CD4-positive, alpha-beta T cell treated with Interleukin-10 for 1 hour (primary cell): ENCODE measurements at regions not wholly inside any gene's neighbourhood (a gene's known extent, or its start where the extent isn't known, plus 50 kb on each side); places are given as distances from the start of the nearest gene placed in this dataset.
"Not testable (repeated sequence)": the region's sequence is repeated elsewhere in the genome, so short reads cannot be mapped to it uniquely, and the experiment has no call there.

Experiments used
- DNase-seq: peaks from one replicate; pipeline ENCODE4 v3.0.0-alpha.2; 2020

- no peak for DNase-seq
Observed at GRCh38 chr10:78602201-78602932, 466.4 kb upstream of the ZMIZ1 start.

- no peak for DNase-seq
Observed at GRCh38 chr10:78604286-78604685, 464.5 kb upstream of the ZMIZ1 start.

- no peak for DNase-seq
Observed at GRCh38 chr10:78604721-78605120, 464.0 kb upstream of the ZMIZ1 start.

GRCh38 chr10:78605800-78606350 lies 462.9 kb upstream of the ZMIZ1 start:
- DNase-seq: no peak

- DNase-seq: not testable (repeated sequence)
Observed at GRCh38 chr10:78606766-78607165, 462.0 kb upstream of the ZMIZ1 start.

GRCh38 chr10:78609976-78610375 lies 458.8 kb upstream of the ZMIZ1 start:
- DNase-seq: no peak

- DNase-seq: no peak
Observed at GRCh38 chr10:78613132-78613531, 455.6 kb upstream of the ZMIZ1 start.

- DNase-seq: no peak
Observed at GRCh38 chr10:78614267-78614666, 454.5 kb upstream of the ZMIZ1 start.

- no peak for DNase-seq
Observed at GRCh38 chr10:78614744-78615143, 454.0 kb upstream of the ZMIZ1 start.

- no peak for DNase-seq
Observed at GRCh38 chr10:78616125-78616695, 452.6 kb upstream of the ZMIZ1 start.

- DNase-seq: no peak
Observed at GRCh38 chr10:78617115-78617514, 451.7 kb upstream of the ZMIZ1 start.

GRCh38 chr10:78617631-78618030 lies 451.1 kb upstream of the ZMIZ1 start:
- no peak for DNase-seq

- DNase-seq: no peak
Observed at GRCh38 chr10:78618050-78618449, 450.7 kb upstream of the ZMIZ1 start.

- DNase-seq: no peak
Observed at GRCh38 chr10:78619115-78619851, 449.5 kb upstream of the ZMIZ1 start.

- no peak for DNase-seq
Observed at GRCh38 chr10:78619896-78620295, 448.9 kb upstream of the ZMIZ1 start.

- no peak for DNase-seq
Observed at GRCh38 chr10:78620985-78621799, 447.6 kb upstream of the ZMIZ1 start.

GRCh38 chr10:78623578-78624215 lies 445.1 kb upstream of the ZMIZ1 start:
- DNase-seq: no peak

GRCh38 chr10:78624791-78625190 lies 444.0 kb upstream of the ZMIZ1 start:
- DNase-seq: no peak

GRCh38 chr10:78626471-78626870 lies 442.3 kb upstream of the ZMIZ1 start:
- no peak for DNase-seq

GRCh38 chr10:78627254-78627795 lies 441.4 kb upstream of the ZMIZ1 start:
- no peak for DNase-seq

GRCh38 chr10:78628976-78629375 lies 439.8 kb upstream of the ZMIZ1 start:
- DNase-seq: no peak

GRCh38 chr10:78629773-78630172 lies 439.0 kb upstream of the ZMIZ1 start:
- no peak for DNase-seq
